ENCODE measurements at regions not wholly inside any gene's neighbourhood (a gene's known extent, or its start where the extent isn't known, plus 50 kb on each side); places are given as distances from the start of the nearest gene placed in this dataset.

GRCh38 chr2:191565120-191565519 lies 112.8 kb upstream of the NABP1 start:
- no peak for DNase-seq

GRCh38 chr2:191565647-191566198 lies 112.2 kb upstream of the NABP1 start:
- DNase-seq, result peak; percentile 59

GRCh38 chr2:191566344-191566743 lies 111.6 kb upstream of the NABP1 start:
- DNase-seq, result peak; percentile 64

GRCh38 chr2:191567206-191567605 lies 110.7 kb upstream of the NABP1 start:
- no peak for DNase-seq

GRCh38 chr2:191569025-191569424 lies 108.9 kb upstream of the NABP1 start:
- DNase-seq, result no peak

GRCh38 chr2:191571163-191571769 lies 106.7 kb upstream of the NABP1 start:
- no peak for DNase-seq

- no peak for DNase-seq
Observed at GRCh38 chr2:191572319-191572718, 105.6 kb upstream of the NABP1 start.

- no peak for DNase-seq
Observed at GRCh38 chr2:191573216-191573615, 104.7 kb upstream of the NABP1 start.

- DNase-seq, result no peak
Observed at GRCh38 chr2:191574232-191574631, 103.7 kb upstream of the NABP1 start.

- DNase-seq, result no peak
Observed at GRCh38 chr2:191577605-191578004, 100.3 kb upstream of the NABP1 start.

- no peak for DNase-seq
Observed at GRCh38 chr2:191578031-191578430, 99.9 kb upstream of the NABP1 start.

GRCh38 chr2:191580581-191580980 lies 97.4 kb upstream of the NABP1 start:
- no peak for DNase-seq

- DNase-seq, result no peak
Observed at GRCh38 chr2:191581003-191581402, 96.9 kb upstream of the NABP1 start.

- no peak for DNase-seq
Observed at GRCh38 chr2:191582355-191582754, 95.6 kb upstream of the NABP1 start.

- DNase-seq, result no peak
Observed at GRCh38 chr2:191591025-191591424, 86.9 kb upstream of the NABP1 start.

GRCh38 chr2:191593622-191594385 lies 84.1 kb upstream of the NABP1 start:
- no peak for DNase-seq

- DNase-seq, result no peak
Observed at GRCh38 chr2:191597186-191597751, 80.7 kb upstream of the NABP1 start.

- DNase-seq, result no peak
Observed at GRCh38 chr2:191598296-191598695, 79.6 kb upstream of the NABP1 start.

GRCh38 chr2:191601060-191601459 lies 76.9 kb upstream of the NABP1 start:
- DNase-seq, result no peak

GRCh38 chr2:191604154-191604553 lies 73.8 kb upstream of the NABP1 start:
- DNase-seq, result no peak

- DNase-seq, result no peak
Observed at GRCh38 chr2:191607096-191607495, 70.8 kb upstream of the NABP1 start.

GRCh38 chr2:191610756-191611155 lies 67.2 kb upstream of the NABP1 start:
- DNase-seq, result no peak

- DNase-seq, result no peak
Observed at GRCh38 chr2:191611614-191612013, 66.3 kb upstream of the NABP1 start.

- no peak for DNase-seq
Observed at GRCh38 chr2:191612496-191612895, 65.4 kb upstream of the NABP1 start.
